ENCODE measurements at regions not wholly inside any gene's neighbourhood (a gene's known extent, or its start where the extent isn't known, plus 50 kb on each side); places are given as distances from the start of the nearest gene placed in this dataset.

DNA sequence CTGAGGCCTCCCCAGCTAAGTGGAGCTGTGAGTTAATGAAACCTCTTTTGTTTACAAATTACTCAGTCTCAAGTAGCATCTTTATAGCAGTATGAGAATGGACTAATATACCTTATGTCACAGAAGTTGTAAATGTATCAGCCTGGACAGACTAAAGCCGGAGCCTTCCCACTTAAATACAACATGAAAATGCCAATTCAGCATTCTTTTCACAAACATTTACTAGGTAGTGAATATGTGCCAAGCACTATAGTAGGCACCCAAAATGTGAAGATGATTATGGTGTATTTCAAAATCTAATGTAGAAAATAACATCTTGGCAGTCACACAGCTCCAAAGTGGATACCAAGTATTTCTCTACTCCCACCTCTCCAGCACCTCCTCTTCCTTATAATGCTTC, 693.0 kb downstream of the KCNJ2 start:
- Histone ChIP-seq H3K4me2 (ENCODE audit: control insufficient read depth, extremely low read depth, insufficient read depth, low read depth, low read length) (no peak overlapping the region), H3K36me3 (ENCODE audit: control insufficient read depth in 2 of 2, extremely low read depth in 1 of 2, insufficient read depth in 2 of 2, low read length in 2 of 2) (no peaks in the 10 kb centered on the region), H3K9me1 (ENCODE audit: control insufficient read depth, extremely low read depth, insufficient read depth, low read length) (no peaks in the 10 kb centered on the region), H3K27ac (ENCODE audit: control insufficient read depth, insufficient read depth, low read length) (no peak overlapping the region), H3K9ac (ENCODE audit: control insufficient read depth, extremely low read depth, insufficient read depth, low read length) (no peak overlapping the region), H3K9me3 (ENCODE audit: control insufficient read depth, low read depth, low read length) (no peaks in the 10 kb centered on the region), H3K4me1 (ENCODE audit: control insufficient read depth, extremely low read depth, insufficient read depth, low read length) (peaks cover 4% of the 10 kb centered on the region), H3K27me3 (ENCODE audit: control insufficient read depth, extremely low read depth, insufficient read depth, low read length) (no peaks in the 10 kb centered on the region), H3K79me2 (ENCODE audit: control insufficient read depth, insufficient read depth, low read length) (no peaks in the 10 kb centered on the region), H2AFZ (ENCODE audit: control insufficient read depth, low read length) (no peak overlapping the region), H4K20me1 (ENCODE audit: control insufficient read depth, extremely low read depth, insufficient read depth, low read length) (no peaks in the 10 kb centered on the region), H3K4me3 (ENCODE audit: control insufficient read depth in 2 of 3, extremely low read depth in 1 of 3, insufficient read depth in 2 of 3, low read depth in 1 of 3, low read length in 3 of 3) (no peak overlapping the region)
- TF ChIP-seq CTCF (optimal IDR thresholded peaks at IDR 0.05 in 1 of 3, IDR thresholded peaks at IDR 0.05 in 1 of 3, conservative IDR thresholded peaks at IDR 0.05 in 1 of 3; ENCODE audit: extremely low read depth in 1 of 3, insufficient read depth in 2 of 3, low read length in 3 of 3), result no peak
- TF ChIP-seq EZH2 (IDR thresholded peaks at IDR 0.05; ENCODE audit: low read length), result no peak
- DNase-seq (ENCODE audit: low read depth, low spot score) (no peak), FAIRE-seq (no peak)
- dilution Hi-C loops (cut with MboI; ENCODE audit: extremely low pct_ligation_motif_present, low sequenced_read_pairs), result no loop called here

DNA sequence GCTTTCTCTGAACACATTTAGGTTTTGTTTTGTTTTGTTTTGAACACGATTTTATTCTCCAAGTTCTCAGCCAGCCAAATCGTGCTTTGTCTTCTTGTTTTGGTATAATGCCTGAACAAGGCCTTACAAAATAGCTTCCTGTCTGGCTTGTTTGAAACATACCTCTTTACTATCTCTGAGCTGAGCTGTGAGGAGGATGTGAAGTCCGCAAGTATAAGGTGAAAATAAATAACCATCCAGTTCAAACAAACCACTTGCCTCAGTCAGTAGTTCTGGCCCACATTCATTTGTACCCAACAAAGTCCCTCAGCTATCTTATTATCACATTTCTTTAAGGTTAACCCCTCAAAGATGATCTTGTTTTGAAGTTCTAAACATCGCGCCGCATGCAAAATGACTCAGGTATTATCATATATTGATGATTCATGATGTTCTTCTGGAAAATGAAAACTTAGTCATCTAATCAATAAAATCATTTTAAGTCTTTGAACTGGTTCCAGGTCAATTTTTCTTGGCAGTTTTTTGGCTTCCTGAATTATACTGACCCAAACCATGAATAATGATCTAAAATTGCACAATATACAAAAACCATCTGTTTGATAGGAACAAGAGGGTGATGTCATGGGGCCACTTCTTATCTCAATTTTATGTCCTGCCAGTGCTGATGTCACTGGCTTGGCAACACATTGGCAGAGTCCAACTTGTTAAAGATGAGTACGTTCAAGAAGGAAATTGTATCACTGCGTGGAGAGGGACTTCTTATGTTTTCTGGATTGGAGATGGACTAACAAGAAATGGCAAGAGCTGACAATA, 694.3 kb downstream of the KCNJ2 start:
- H3K9ac ChIP-seq (ENCODE audit: control insufficient read depth, extremely low read depth, insufficient read depth, low read length), result no peak overlapping the region
- TF ChIP-seq CTCF (optimal IDR thresholded peaks at IDR 0.05 in 1 of 3, IDR thresholded peaks at IDR 0.05 in 1 of 3, conservative IDR thresholded peaks at IDR 0.05 in 1 of 3; ENCODE audit: extremely low read depth in 1 of 3, insufficient read depth in 2 of 3, low read length in 3 of 3) (no peak), EZH2 (IDR thresholded peaks at IDR 0.05; ENCODE audit: low read length) (no peak)
- no peaks in the 10 kb centered on the region for H3K79me2 ChIP-seq (ENCODE audit: control insufficient read depth, insufficient read depth, low read length)
- no peak overlapping the region for H2AFZ ChIP-seq (ENCODE audit: control insufficient read depth, low read length)
- no peaks in the 10 kb centered on the region for H3K9me1 ChIP-seq (ENCODE audit: control insufficient read depth, extremely low read depth, insufficient read depth, low read length)
- H3K36me3 ChIP-seq (ENCODE audit: control insufficient read depth in 2 of 2, extremely low read depth in 1 of 2, insufficient read depth in 2 of 2, low read length in 2 of 2), result no peaks in the 10 kb centered on the region
- H4K20me1 ChIP-seq (ENCODE audit: control insufficient read depth, extremely low read depth, insufficient read depth, low read length), result no peaks in the 10 kb centered on the region
- H3K4me2 ChIP-seq (ENCODE audit: control insufficient read depth, extremely low read depth, insufficient read depth, low read depth, low read length), result no peak overlapping the region
- no peaks in the 10 kb centered on the region for H3K4me1 ChIP-seq (ENCODE audit: control insufficient read depth, extremely low read depth, insufficient read depth, low read length)
- no peaks in the 10 kb centered on the region for H3K27me3 ChIP-seq (ENCODE audit: control insufficient read depth, extremely low read depth, insufficient read depth, low read length)
- no peak for DNase-seq (ENCODE audit: low read depth, low spot score)
- dilution Hi-C loops (cut with MboI; ENCODE audit: extremely low pct_ligation_motif_present, low sequenced_read_pairs), result no loop called here
- FAIRE-seq, result no peak
- no peaks in the 10 kb centered on the region for H3K9me3 ChIP-seq (ENCODE audit: control insufficient read depth, low read depth, low read length)
- no peak overlapping the region for H3K27ac ChIP-seq (ENCODE audit: control insufficient read depth, insufficient read depth, low read length)
- no peak overlapping the region for H3K4me3 ChIP-seq (ENCODE audit: control insufficient read depth in 2 of 3, extremely low read depth in 1 of 3, insufficient read depth in 2 of 3, low read depth in 1 of 3, low read length in 3 of 3)

All from keratinocyte (primary cell).